ENCODE measurements at regions not wholly inside any gene's neighbourhood (a gene's known extent, or its start where the extent isn't known, plus 50 kb on each side); places are given as distances from the start of the nearest gene placed in this dataset.

DNA sequence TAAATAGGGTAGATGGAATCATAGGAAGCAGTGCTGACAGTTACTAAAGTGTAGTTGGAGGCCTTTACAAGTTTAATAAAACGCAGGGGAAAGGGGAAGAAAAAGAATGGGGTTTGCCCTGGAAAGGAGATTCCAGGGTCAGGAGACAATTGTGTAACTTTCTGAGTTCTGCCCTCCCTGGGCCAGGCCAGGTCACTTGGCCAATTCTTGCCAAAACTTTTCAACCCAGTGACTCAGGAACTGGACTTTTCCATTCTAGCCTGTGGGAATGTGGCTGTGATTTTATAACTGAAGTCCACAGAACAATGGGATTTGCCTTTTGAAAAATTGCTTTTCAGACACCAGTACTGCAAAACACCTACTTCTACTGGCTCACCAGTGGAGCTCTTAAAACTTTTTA lies 289.8 kb upstream of the ANKRD55 start:
- Histone ChIP-seq H2AFZ (ENCODE audit: low read depth, low read length) (no peak overlapping the region), H3K79me2 (replicated peaks; ENCODE audit: insufficient read depth, low read length) (no peaks in the 10 kb centered on the region), H3K36me3 (ENCODE audit: insufficient read depth, low read length) (no peaks in the 10 kb centered on the region), H3F3A (ENCODE audit: insufficient read depth, low read length, poor library complexity, severe bottlenecking) (no peaks in the 10 kb centered on the region), H3K27ac (ENCODE audit: low read length) (no peak overlapping the region), H3K9me3 (ENCODE audit: low read length) (no peaks in the 10 kb centered on the region), H4K20me1 (ENCODE audit: insufficient read depth) (no peaks in the 10 kb centered on the region), H3K9me2 (ENCODE audit: insufficient read depth, low read length) (no peaks in the 10 kb centered on the region), H3K4me3 (ENCODE audit: low read length) (no peak overlapping the region), H3K9ac (ENCODE audit: low read length) (no peak overlapping the region), H3K4me2 (ENCODE audit: low read length) (no peak overlapping the region), H3K27me3 (ENCODE audit: insufficient read depth, low read depth, low read length) (no peaks in the 10 kb centered on the region)
- no peak for TF ChIP-seq EP300 (conservative IDR thresholded peaks at IDR 0.05; ENCODE audit: poor library complexity, severe bottlenecking)
- no peak for TF ChIP-seq RAD21 (conservative IDR thresholded peaks at IDR 0.05)
- TF ChIP-seq SMC3 (conservative IDR thresholded peaks at IDR 0.05; ENCODE audit: poor library complexity) = no peak
- no peak for TF ChIP-seq TAF1 (IDR thresholded peaks at IDR 0.05; ENCODE audit: low read depth)

DNA sequence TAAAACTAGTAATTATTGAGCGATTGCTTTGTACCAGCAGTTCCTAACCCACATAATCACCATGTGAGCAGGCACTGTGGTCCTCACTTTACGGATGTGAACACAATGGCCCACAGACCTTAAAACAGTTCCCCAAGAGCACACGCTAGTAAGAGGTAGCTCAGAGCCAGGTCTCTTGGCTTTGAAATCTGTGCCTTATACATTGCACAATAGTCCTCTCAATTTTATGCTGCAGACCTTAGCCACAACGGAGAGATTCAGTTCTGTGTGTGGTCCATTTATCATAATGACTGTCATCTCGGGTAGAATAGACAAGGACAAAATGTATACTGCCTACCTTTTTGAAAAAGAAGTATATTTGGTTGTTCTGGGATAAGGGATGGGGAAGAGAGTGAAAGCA lies 289.0 kb upstream of the ANKRD55 start:
- Histone ChIP-seq H3K9ac (ENCODE audit: low read length) (no peak overlapping the region), H3K27ac (ENCODE audit: low read length) (no peak overlapping the region), H3K79me2 (replicated peaks; ENCODE audit: insufficient read depth, low read length) (no peaks in the 10 kb centered on the region), H3K9me3 (ENCODE audit: low read length) (no peaks in the 10 kb centered on the region), H3F3A (ENCODE audit: insufficient read depth, low read length, poor library complexity, severe bottlenecking) (no peaks in the 10 kb centered on the region), H3K36me3 (ENCODE audit: insufficient read depth, low read length) (no peaks in the 10 kb centered on the region), H3K4me2 (ENCODE audit: low read length) (no peak overlapping the region), H3K4me3 (ENCODE audit: low read length) (no peak overlapping the region), H3K9me2 (ENCODE audit: insufficient read depth, low read length) (no peaks in the 10 kb centered on the region), H3K27me3 (ENCODE audit: insufficient read depth, low read depth, low read length) (no peaks in the 10 kb centered on the region), H4K20me1 (ENCODE audit: insufficient read depth) (no peaks in the 10 kb centered on the region), H2AFZ (ENCODE audit: low read depth, low read length) (no peak overlapping the region)
- no peak for TF ChIP-seq TAF1 (IDR thresholded peaks at IDR 0.05; ENCODE audit: low read depth)
- TF ChIP-seq EZH2 (IDR thresholded peaks at IDR 0.05; ENCODE audit: borderline replicate concordance, insufficient read depth, low read length, poor library complexity, severe bottlenecking) = no peak
- no peak for TF ChIP-seq EP300 (conservative IDR thresholded peaks at IDR 0.05; ENCODE audit: poor library complexity, severe bottlenecking)
- TF ChIP-seq SMC3 (conservative IDR thresholded peaks at IDR 0.05; ENCODE audit: poor library complexity) = no peak
- TF ChIP-seq POLR2AphosphoS5 (IDR thresholded peaks at IDR 0.05) = no peak
- TF ChIP-seq, protein P1, sequence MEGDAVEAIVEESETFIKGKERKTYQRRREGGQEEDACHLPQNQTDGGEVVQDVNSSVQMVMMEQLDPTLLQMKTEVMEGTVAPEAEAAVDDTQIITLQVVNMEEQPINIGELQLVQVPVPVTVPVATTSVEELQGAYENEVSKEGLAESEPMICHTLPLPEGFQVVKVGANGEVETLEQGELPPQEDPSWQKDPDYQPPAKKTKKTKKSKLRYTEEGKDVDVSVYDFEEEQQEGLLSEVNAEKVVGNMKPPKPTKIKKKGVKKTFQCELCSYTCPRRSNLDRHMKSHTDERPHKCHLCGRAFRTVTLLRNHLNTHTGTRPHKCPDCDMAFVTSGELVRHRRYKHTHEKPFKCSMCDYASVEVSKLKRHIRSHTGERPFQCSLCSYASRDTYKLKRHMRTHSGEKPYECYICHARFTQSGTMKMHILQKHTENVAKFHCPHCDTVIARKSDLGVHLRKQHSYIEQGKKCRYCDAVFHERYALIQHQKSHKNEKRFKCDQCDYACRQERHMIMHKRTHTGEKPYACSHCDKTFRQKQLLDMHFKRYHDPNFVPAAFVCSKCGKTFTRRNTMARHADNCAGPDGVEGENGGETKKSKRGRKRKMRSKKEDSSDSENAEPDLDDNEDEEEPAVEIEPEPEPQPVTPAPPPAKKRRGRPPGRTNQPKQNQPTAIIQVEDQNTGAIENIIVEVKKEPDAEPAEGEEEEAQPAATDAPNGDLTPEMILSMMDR (IDR thresholded peaks at IDR 0.05; ENCODE audit: poor library complexity, severe bottlenecking) = no peak
- TF ChIP-seq, protein P2, sequence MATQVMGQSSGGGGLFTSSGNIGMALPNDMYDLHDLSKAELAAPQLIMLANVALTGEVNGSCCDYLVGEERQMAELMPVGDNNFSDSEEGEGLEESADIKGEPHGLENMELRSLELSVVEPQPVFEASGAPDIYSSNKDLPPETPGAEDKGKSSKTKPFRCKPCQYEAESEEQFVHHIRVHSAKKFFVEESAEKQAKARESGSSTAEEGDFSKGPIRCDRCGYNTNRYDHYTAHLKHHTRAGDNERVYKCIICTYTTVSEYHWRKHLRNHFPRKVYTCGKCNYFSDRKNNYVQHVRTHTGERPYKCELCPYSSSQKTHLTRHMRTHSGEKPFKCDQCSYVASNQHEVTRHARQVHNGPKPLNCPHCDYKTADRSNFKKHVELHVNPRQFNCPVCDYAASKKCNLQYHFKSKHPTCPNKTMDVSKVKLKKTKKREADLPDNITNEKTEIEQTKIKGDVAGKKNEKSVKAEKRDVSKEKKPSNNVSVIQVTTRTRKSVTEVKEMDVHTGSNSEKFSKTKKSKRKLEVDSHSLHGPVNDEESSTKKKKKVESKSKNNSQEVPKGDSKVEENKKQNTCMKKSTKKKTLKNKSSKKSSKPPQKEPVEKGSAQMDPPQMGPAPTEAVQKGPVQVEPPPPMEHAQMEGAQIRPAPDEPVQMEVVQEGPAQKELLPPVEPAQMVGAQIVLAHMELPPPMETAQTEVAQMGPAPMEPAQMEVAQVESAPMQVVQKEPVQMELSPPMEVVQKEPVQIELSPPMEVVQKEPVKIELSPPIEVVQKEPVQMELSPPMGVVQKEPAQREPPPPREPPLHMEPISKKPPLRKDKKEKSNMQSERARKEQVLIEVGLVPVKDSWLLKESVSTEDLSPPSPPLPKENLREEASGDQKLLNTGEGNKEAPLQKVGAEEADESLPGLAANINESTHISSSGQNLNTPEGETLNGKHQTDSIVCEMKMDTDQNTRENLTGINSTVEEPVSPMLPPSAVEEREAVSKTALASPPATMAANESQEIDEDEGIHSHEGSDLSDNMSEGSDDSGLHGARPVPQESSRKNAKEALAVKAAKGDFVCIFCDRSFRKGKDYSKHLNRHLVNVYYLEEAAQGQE (IDR thresholded peaks at IDR 0.05; ENCODE audit: borderline replicate concordance) = no peak
- no peak for TF ChIP-seq RAD21 (conservative IDR thresholded peaks at IDR 0.05)
- no peak for TF ChIP-seq MXI1 (conservative IDR thresholded peaks at IDR 0.05; ENCODE audit: poor library complexity, severe bottlenecking)
